ENCODE measurements at regions not wholly inside any gene's neighbourhood (a gene's known extent, or its start where the extent isn't known, plus 50 kb on each side); places are given as distances from the start of the nearest gene placed in this dataset.

GRCh38 chr2:120785228-120785966 is 49.7 kb downstream of the GLI2 start:
- TF ChIP-seq CTCF (IDR thresholded peaks at IDR 0.05; ENCODE audit: poor library complexity) (no peak), EZH2phosphoT487 (IDR thresholded peaks at IDR 0.05; ENCODE audit: low read depth, severe bottlenecking, unreplicated experiment) (no peak)
